ENCODE measurements at regions not wholly inside any gene's neighbourhood (a gene's known extent, or its start where the extent isn't known, plus 50 kb on each side); places are given as distances from the start of the nearest gene placed in this dataset.
A peak's percentile ranks its signal among the peaks of the same experiment; 100 is the strongest.

DNA sequence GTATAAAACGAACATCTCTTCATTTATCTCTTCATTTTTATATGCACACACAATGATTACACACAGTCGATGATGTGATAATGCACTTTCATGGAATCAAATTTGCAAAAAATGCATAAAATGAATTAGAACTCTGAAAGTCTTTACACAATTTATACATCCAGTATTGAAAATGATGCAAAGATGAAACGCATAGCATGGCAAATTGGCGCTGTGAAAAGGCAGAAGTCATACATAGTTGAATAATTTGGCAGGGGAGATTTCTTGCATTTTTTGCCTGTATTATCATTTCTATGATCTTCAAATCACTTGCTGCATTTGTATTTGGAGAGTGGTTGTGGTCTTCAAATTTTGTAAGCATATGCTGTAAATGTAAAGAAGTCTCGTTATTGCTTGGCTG lies 150.7 kb upstream of the LGALSL start:
- WGBS, 10 experiments: 0 to 100% (median 76%) methylated on average over 1 to 5 of the region's 5 CpGs
- H3K4me1 ChIP-seq (replicated peaks in 1 of 2): no peaks in the 10 kb centered on the region

DNA sequence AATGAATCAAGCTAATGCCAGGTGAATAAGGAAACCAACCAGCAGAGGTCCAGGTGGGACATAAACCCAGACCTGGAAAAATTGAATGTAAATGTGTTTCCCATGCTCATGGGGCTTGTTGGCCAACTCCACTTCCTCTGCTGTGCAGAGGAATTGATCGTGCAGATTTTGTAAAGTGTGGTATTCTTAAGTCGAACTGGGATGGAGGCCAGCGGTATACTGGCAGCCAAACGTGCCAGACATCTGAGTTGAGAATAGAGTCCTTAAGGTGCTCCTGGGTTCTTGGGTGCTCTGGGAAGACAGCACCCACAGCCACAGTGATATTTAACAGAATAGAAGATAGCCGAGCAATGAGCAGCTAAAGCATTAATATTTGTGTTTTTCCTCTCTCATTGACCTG lies 146.5 kb upstream of the LGALSL start:
- in situ Hi-C loops (cut with MboI; ENCODE audit: low pct_unique_long_range_greater_than_20kb in 2 of 9, low sequenced_read_pairs in 9 of 9, unreplicated experiment in 9 of 9): loop anchor here in 2 of 9 experiments (25.0 kb wide), 1 partner anchor 245 kb away; no protein-coding TSS in a partner anchor
- 50 to 92% (median 76%) methylated on average over 2 to 5 of the region's 5 CpGs; no CpG with 5 or more reads in 6 of the 10 experiments for WGBS, 10 experiments

More for the DNA sequence above, 150.7 kb upstream of the LGALSL start:
- Histone ChIP-seq H3K27ac (no peak overlapping the region), H3K4me3 (no peak overlapping the region)
- in situ Hi-C loops (cut with MboI; ENCODE audit: low pct_unique_long_range_greater_than_20kb in 2 of 9, low sequenced_read_pairs in 9 of 9, unreplicated experiment in 9 of 9): loop anchor here in 2 of 9 experiments (25.0 kb wide), 1 partner anchor 241 kb away; no protein-coding TSS in a partner anchor
- peak in 1 of 8 experiments; percentile 62 for ATAC-seq (replicated peaks in 6 of 8)

DNA sequence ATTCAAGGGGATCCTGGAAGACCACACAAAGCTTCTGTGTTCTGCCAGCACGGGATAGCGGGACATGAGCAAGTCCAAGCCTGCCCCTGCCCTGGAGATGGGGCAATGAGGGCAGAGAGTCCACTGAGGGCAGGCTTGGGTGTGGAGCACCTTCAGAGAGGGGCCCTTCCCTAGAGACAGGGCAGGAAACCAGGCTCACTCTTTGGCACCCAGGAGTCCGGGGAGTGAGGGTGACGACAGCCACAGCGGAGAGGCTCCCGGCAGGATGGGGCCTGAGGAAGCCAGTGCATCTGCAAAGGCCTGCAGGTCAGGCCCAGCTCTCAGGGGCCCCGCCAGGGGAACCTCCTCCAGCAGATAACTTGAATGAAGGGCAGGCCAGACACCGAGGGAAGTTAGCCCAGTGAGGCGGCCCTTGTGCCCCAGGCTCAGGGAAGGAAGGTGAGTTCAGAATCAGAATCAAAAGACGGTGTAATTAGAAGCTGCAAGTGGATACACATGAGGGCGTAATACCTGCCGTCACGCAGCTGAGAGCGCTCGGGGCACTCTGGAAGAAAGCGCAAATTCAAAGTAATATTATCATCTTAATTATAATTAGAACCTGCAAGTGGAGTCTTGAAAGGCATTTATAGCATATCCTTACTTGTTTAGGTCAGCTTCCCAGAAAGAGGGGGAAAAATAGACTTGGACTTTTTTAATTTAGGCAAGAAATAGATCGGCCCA lies 142.6 kb upstream of the LGALSL start:
- in situ Hi-C loops (cut with MboI; ENCODE audit: low pct_unique_long_range_greater_than_20kb in 2 of 9, low sequenced_read_pairs in 9 of 9, unreplicated experiment in 9 of 9): loop anchor here in 3 of 9 experiments (10.0 to 25.0 kb wide), 2 partner anchors 249 to 267 kb away; no protein-coding TSS in a partner anchor
- H3K4me3 ChIP-seq: no peak overlapping the region
- 83 to 100% (median 94%) methylated on average over 7 to 12 of the region's 17 CpGs; no CpG with 5 or more reads in 2 of the 10 experiments for WGBS, 10 experiments
- no peak overlapping the region for H3K27ac ChIP-seq
- peaks cover 0 to 3% of the 10 kb centered on the region in 2 donors for H3K4me1 ChIP-seq (replicated peaks in 1 of 2)
- no peak for ATAC-seq (replicated peaks in 6 of 8)

More for the DNA sequence above, 146.5 kb upstream of the LGALSL start:
- H3K4me3 ChIP-seq: no peak overlapping the region
- H3K4me1 ChIP-seq (replicated peaks in 1 of 2): peaks cover 0 to 3% of the 10 kb centered on the region in 2 donors
- H3K27ac ChIP-seq: no peak overlapping the region
- no peak for ATAC-seq (replicated peaks in 6 of 8)

DNA sequence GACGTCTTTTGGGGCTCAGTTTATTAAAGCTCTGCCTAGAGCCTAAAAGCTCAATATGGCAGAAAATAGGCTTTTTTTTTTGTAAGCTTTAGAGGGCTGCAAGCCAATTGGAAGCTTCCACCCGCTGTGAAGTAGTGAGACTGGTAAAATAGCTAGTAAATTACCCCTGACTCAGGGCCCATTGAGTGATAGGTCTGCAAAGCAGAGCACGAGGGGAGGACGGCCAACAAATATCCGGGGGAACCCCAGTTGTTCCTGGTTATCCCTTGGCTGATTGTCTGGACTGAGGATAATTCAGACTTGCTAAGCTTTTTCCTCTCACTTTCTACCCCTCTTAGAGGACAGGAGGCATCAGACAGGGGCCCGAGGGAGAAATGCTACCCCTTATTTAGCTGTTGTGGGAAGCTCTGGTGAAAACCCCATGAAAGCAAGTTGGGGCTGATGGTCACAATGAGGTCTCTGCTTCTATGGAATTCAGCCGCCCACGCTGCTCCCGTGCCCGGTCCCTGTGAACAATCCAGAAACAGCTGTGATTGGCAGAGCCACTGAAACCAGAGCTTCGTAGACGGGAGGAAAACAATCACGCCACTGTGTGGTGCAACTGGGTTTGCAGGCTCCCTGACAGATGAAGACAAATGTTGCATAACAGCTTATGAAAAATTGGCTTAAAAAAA lies 141.9 kb upstream of the LGALSL start:
- no peak overlapping the region for H3K27ac ChIP-seq
- ATAC-seq (replicated peaks in 6 of 8): peak; percentile 50 to 96 (median 88)
- in situ Hi-C loops (cut with MboI; ENCODE audit: low pct_unique_long_range_greater_than_20kb in 2 of 9, low sequenced_read_pairs in 9 of 9, unreplicated experiment in 9 of 9): loop anchor here in 3 of 9 experiments (10.0 to 25.0 kb wide), 2 partner anchors 250 to 267 kb away; no protein-coding TSS in a partner anchor
- H3K4me3 ChIP-seq: no peak overlapping the region
- peaks cover 0 to 3% of the 10 kb centered on the region in 2 donors for H3K4me1 ChIP-seq (replicated peaks in 1 of 2)
- 7 to 87% (median 54%) methylated on average over 1 to 11 of the region's 13 CpGs; no CpG with 5 or more reads in 2 of the 10 experiments for WGBS, 10 experiments

DNA sequence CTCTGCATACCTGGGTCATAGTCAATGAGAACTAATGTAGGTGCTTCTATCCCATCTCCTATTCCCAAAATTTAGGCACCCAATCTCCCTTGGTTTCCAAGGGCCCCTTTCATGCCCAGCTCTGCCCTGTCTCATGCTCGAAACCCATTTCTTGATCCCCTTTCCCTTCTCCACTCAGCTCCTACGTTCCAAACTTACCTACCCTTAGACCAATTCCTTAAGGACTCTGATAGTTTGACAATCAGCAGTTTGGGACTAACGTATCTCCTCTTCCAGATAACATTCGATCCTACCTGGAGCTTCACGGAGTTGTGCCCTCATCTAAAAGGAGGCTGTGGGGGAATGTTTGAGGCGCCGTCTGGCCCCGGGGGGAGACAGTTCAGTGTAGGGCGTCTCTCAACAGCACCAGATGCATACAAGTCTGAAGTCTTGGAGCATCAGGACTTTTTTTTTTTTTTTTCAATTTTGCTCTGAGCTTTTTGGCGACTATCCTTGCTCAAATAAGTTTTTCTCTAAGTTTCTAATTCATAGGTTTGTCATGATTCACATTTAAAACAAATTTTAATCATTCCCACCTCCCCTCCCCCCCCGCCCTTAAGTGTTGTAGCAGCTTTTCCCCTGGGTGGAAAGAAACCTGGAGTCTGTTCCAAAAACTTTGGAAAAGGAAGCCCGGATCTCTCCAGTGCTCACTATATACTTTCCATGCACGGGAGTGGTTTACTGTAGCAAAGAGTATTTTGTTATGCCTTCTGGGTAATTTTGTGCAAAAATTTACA lies 141.2 kb upstream of the LGALSL start:
- H3K27ac ChIP-seq: no peak overlapping the region

DNA sequence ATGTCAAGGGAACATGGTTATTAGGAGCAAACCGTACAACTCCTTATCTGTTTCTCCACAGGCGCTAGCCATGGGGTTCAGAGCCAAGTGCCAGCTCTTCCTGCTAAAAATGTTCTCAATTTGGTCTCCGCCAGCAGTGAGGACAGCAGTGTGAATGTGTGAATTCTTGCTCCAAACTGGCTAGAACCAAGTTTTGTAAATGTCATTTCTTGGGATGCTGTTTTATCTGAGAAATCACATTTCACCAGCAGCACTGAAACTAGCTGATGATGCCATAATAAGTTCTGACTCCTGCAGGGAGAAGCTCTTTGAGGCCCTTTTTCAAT lies 140.6 kb upstream of the LGALSL start:
- no peak for ATAC-seq (replicated peaks in 6 of 8)
- WGBS, 10 experiments: 20 to 100% (median 100%) methylated on average over 1 to 3 of the region's 3 CpGs; no CpG with 5 or more reads in 5 of the 10 experiments
- no peak overlapping the region for H3K4me3 ChIP-seq
- in situ Hi-C loops (cut with MboI; ENCODE audit: low pct_unique_long_range_greater_than_20kb in 2 of 9, low sequenced_read_pairs in 9 of 9, unreplicated experiment in 9 of 9): loop anchor here in 3 of 9 experiments (10.0 to 25.0 kb wide), 2 partner anchors 251 to 269 kb away; no protein-coding TSS in a partner anchor
- H3K4me1 ChIP-seq (replicated peaks in 1 of 2): peaks cover 0 to 3% of the 10 kb centered on the region in 2 donors
- H3K27ac ChIP-seq: no peak overlapping the region

More for the DNA sequence above, 141.2 kb upstream of the LGALSL start:
- 9 to 90% (median 80%) methylated on average over 1 to 9 of the region's 13 CpGs for WGBS, 10 experiments
- peak in 4 of 8 experiments; percentile 19 to 40 (median 36) for ATAC-seq (replicated peaks in 6 of 8)
- Histone ChIP-seq H3K4me1 (replicated peaks in 1 of 2) (peaks cover 0 to 3% of the 10 kb centered on the region in 2 donors), H3K4me3 (no peak overlapping the region)
- in situ Hi-C loops (cut with MboI; ENCODE audit: low pct_unique_long_range_greater_than_20kb in 2 of 9, low sequenced_read_pairs in 9 of 9, unreplicated experiment in 9 of 9): loop anchor here in 3 of 9 experiments (10.0 to 25.0 kb wide), 2 partner anchors 251 to 268 kb away; no protein-coding TSS in a partner anchor

DNA sequence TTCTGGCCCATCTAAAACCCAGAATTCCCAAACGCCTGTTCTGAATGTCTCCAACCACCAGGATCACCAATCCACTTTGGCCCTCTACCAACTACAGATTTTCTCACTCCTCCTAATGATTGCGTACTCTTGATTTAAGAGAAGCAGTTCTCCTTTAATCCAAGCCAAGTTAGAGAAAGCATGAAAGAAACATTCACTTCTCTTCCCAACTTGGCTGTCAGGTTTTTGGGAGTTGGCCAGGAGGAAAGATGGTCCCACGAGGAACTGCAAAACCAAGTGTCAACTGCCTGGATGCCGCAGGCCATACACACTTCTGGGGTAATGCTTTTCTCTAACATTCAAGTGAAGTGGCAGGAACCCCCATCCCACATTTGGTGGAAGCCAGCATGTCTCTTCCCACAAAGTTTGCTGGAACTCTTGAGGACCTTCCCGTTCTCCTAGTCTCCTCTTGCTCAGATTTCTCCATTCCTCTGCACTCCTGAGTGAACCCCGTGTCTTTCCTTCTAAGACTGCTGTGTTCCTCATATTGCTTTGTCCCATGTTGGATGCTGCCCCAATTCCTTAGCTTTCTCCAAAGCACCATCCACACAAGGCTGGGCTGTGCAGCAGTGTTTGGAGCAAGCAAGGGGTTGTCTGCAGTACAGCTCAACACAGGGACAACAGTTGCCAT lies 138.5 kb upstream of the LGALSL start:
- in situ Hi-C loops (cut with MboI; ENCODE audit: low pct_unique_long_range_greater_than_20kb in 2 of 9, low sequenced_read_pairs in 9 of 9, unreplicated experiment in 9 of 9): loop anchor here in 3 of 9 experiments (10.0 to 25.0 kb wide), 2 partner anchors 253 to 271 kb away; no protein-coding TSS in a partner anchor
- 40 to 96% (median 81%) methylated on average over 1 to 5 of the region's 6 CpGs; no CpG with 5 or more reads in 2 of the 10 experiments for WGBS, 10 experiments
- peaks cover 0 to 3% of the 10 kb centered on the region in 2 donors for H3K4me1 ChIP-seq (replicated peaks in 1 of 2)
- no peak overlapping the region for H3K27ac ChIP-seq
- no peak for ATAC-seq (replicated peaks in 6 of 8)
- no peak overlapping the region for H3K4me3 ChIP-seq

DNA sequence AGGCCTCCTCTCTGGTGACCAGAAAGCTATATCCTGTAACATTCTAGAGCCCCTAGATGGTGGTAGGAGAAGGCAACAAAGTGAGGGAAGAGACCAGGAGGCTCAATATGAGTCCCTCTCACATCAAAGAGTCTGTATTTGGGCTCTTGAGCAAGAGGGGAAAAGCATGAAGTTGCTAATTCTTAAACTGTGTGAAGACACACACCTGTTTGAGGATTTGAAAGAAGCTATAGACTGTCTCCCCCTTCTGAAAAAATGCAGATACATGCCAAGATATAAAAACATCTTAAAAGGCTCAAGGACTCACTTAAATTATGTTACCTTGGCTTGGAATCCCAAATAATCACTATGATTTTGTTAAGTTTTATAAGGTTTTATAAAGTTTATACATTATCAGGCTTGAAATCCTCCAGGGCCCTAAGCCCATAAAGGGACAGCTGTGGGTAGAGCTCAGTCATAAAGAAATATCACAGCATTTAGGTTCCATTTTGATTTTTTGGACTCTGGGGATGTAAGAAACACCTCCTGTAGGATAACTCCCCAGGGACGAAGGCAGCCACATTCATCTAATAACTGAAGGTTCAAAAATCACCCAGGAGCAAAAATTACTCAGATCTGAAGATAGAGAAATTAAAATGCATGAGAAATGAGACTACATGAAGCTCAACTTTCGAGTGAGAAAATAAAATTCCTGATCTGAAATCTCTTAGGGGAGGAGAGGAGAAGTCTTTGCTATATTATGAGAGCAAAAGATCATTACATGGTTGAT lies 136.1 kb upstream of the LGALSL start:
- no peaks in the 10 kb centered on the region for H3K4me1 ChIP-seq (replicated peaks in 1 of 2)
- H3K4me3 ChIP-seq: no peak overlapping the region
- no peak overlapping the region for H3K27ac ChIP-seq
- in situ Hi-C loops (cut with MboI; ENCODE audit: low pct_unique_long_range_greater_than_20kb in 2 of 9, low sequenced_read_pairs in 9 of 9, unreplicated experiment in 9 of 9): loop anchor here in 3 of 9 experiments (10.0 to 25.0 kb wide), 2 partner anchors 256 to 273 kb away; no protein-coding TSS in a partner anchor
- 20 to 95% (median 65%) methylated on average over 1 to 2 of the region's 2 CpGs; no CpG with 5 or more reads in 4 of the 10 experiments for WGBS, 10 experiments
- no peak for ATAC-seq (replicated peaks in 6 of 8)

DNA sequence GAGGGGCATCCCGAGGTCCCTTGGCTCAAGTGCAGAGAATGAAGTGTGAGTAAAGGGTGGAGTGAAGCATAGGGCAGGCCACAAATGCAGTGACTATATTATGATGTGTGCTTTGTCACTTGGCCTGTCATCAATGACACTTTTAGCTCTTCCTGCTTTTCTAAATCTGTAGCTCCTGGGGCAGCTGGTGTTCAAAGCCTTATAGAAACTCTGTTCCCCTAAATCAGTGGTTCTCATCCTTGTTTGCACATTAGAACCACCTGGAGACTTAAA lies 135.6 kb upstream of the LGALSL start:
- no peak overlapping the region for H3K27ac ChIP-seq
- H3K4me1 ChIP-seq (replicated peaks in 1 of 2): no peaks in the 10 kb centered on the region
- no peak overlapping the region for H3K4me3 ChIP-seq
- in situ Hi-C loops (cut with MboI; ENCODE audit: low pct_unique_long_range_greater_than_20kb in 2 of 9, low sequenced_read_pairs in 9 of 9, unreplicated experiment in 9 of 9): loop anchor here in 3 of 9 experiments (10.0 to 25.0 kb wide), 2 partner anchors 256 to 274 kb away; no protein-coding TSS in a partner anchor
- WGBS, 10 experiments: 0 to 83% (median 50%) methylated on average over 1 of the region's 1 CpG; no CpG with 5 or more reads in 4 of the 10 experiments
- ATAC-seq (replicated peaks in 6 of 8): peak in 1 of 8 experiments; percentile 38

DNA sequence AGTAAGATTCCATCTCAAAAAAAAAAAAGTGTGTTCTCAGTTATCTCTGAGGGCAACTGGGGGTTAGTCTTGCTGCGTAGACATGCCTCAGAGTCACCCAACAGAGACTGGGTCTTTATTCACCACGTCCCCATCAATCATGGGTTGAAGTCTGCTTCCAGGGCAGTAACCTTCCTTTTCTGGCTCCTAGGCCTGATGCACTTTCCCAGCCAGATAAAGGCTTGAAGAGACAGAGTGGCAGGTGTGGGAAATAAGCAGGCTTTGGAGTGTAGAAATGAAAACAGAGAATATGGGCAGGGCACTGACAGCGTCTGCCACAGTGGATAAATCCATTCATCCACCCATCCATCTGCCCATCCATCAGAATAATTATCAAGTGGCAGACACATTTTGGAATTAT lies 134.1 kb upstream of the LGALSL start:
- in situ Hi-C loops (cut with MboI; ENCODE audit: low pct_unique_long_range_greater_than_20kb in 2 of 9, low sequenced_read_pairs in 9 of 9, unreplicated experiment in 9 of 9): loop anchor here in 3 of 9 experiments (10.0 to 25.0 kb wide), 2 partner anchors 258 to 275 kb away; no protein-coding TSS in a partner anchor
- no peak overlapping the region for H3K27ac ChIP-seq
- no peak for ATAC-seq (replicated peaks in 6 of 8)
- WGBS, 10 experiments: 33 to 100% (median 82%) methylated on average over 1 to 3 of the region's 3 CpGs; no CpG with 5 or more reads in 3 of the 10 experiments
- H3K4me1 ChIP-seq (replicated peaks in 1 of 2): no peaks in the 10 kb centered on the region
- H3K4me3 ChIP-seq: no peak overlapping the region

DNA sequence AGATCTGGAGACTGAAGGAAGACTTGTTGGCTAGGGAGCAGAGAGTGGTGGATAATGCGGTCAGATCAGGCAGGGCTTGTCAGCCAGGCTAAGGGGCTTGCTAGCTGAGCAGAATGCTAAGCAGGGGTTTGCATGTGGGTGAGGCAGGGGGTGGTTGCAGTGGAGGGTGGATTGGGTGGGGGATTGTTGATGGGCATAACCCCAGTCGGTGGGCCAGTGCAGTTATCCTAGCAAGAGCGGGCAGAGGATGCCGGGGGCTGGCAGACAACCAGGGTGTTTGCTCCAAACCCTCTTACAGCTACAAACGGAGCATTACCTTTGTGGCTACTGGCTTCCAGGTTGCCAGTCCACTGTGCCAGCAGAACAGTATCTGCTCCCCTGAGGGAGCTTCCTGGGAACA lies 131.5 kb upstream of the LGALSL start:
- WGBS, 10 experiments: 60 to 100% (median 100%) methylated on average over 1 to 3 of the region's 5 CpGs; no CpG with 5 or more reads in 7 of the 10 experiments
- Histone ChIP-seq H3K4me1 (replicated peaks in 1 of 2) (peaks cover 3% of the 10 kb centered on the region in 2 donors), H3K4me3 (no peak overlapping the region), H3K27ac (no peak overlapping the region)
- ATAC-seq (replicated peaks in 6 of 8): no peak
- in situ Hi-C loops (cut with MboI; ENCODE audit: low pct_unique_long_range_greater_than_20kb in 2 of 9, low sequenced_read_pairs in 9 of 9, unreplicated experiment in 9 of 9): loop anchor here in 2 of 9 experiments (25.0 kb wide), 1 partner anchor 260 kb away; no protein-coding TSS in a partner anchor
